Endothelial cell of umbilical vein (primary cell): ENCODE measurements at regions not wholly inside any gene's neighbourhood (a gene's known extent, or its start where the extent isn't known, plus 50 kb on each side); places are given as distances from the start of the nearest gene placed in this dataset.

Experiments
- BruUV-seq: library from RNA; stranded (reverse); fragments of 400-500 nt; replicated peaks from 2 replicates; lab custom pipeline; 2021; lab: Mats Ljungman, UMichigan
- CTCF ChIA-PET: fragments of 300-600, 350-600 bp; sonication (Branson Sonifier 250); formaldehyde crosslinking; loops from one replicate; lab custom pipeline; 2021; ENCODE audit warnings: antibody characterized with exemption, inconsistent platforms; lab: Charles Lee
- POLR2A ChIA-PET: fragments of 300-600, 350-600 bp; sonication (Branson Sonifier 250); formaldehyde crosslinking; loops from one replicate; lab custom pipeline; 2021; ENCODE audit warnings: antibody characterized with exemption, inconsistent platforms; lab: Charles Lee
- DNase-seq: peaks from one replicate; pipeline ENCODE4 v3.0.0-alpha.2; 2011; ENCODE audit warnings: low read depth, low spot score
- FAIRE-seq: peaks from 2 replicates; lab custom pipeline; 2011; peaks lifted over from hg19 to GRCh38; lab: Jason Lieb, UNC
- H2AFZ ChIP-seq: 2 replicates; pipeline ENCODE4 v1.6.0; 2012; ENCODE audit warnings: low read depth, low read length, control low read depth, inconsistent platforms
- H3K27ac ChIP-seq: 2 replicates; pipeline ENCODE4 v1.5.1; 2011; ENCODE audit warnings: low read depth, mild to moderate bottlenecking, control low read depth, low read length, moderate library complexity; ENCODE audit not compliant: insufficient read depth
- H3K27me3 ChIP-seq, 2 experiments: 2 replicates each; pipeline versions ENCODE4 v1.6.0 to v1.6.1; 2011; ENCODE audit warnings: low read length in 2 of 2, mixed read lengths in 1 of 2; ENCODE audit not compliant: control insufficient read depth in 2 of 2, insufficient read depth in 2 of 2
- H3K36me3 ChIP-seq, 2 experiments: 2 replicates in 1 of 2; 3 replicates in 1 of 2; pipeline ENCODE4 v1.5.1; 2011; ENCODE audit warnings: low read length in 2 of 2, mild to moderate bottlenecking in 1 of 2, moderate library complexity in 1 of 2; ENCODE audit not compliant: control insufficient read depth in 2 of 2, insufficient read depth in 2 of 2; ENCODE audit errors: extremely low read depth in 1 of 2
- H3K4me1 ChIP-seq: 3 replicates; pipeline ENCODE4 v1.5.1; 2011; ENCODE audit warnings: mild to moderate bottlenecking, low read length; ENCODE audit not compliant: control insufficient read depth, insufficient read depth; ENCODE audit errors: extremely low read depth
- H3K4me2 ChIP-seq: 2 replicates; pipeline ENCODE4 v1.6.1; 2011; ENCODE audit warnings: low read length, control low read depth, mixed read lengths; ENCODE audit not compliant: insufficient read depth
- H3K4me3 ChIP-seq, 3 experiments: fragments of 200-600 bp in 1 of 3; sonication (generic), shearing (Covaris generic) in 1 of 3; replicated peaks in 1 of 3; 2 replicates each; pipeline ENCODE4 v1.5.1; 2011 to 2016; ENCODE audit warnings: control low read depth in 3 of 3, low read length in 3 of 3, mild to moderate bottlenecking in 2 of 3, inconsistent platforms in 1 of 3, low read depth in 1 of 3, moderate library complexity in 1 of 3; ENCODE audit not compliant: insufficient read depth in 1 of 3
- H3K79me2 ChIP-seq: 2 replicates; pipeline ENCODE4 v1.6.0; 2012; ENCODE audit warnings: low read length, inconsistent platforms; ENCODE audit not compliant: control insufficient read depth, insufficient read depth
- H3K9ac ChIP-seq: replicated peaks from 2 replicates; pipeline ENCODE3; 2011; ENCODE audit warnings: low read length, control low read depth; ENCODE audit not compliant: insufficient read depth; ENCODE audit errors: extremely low read depth
- H3K9me1 ChIP-seq: replicated peaks from 3 replicates; pipeline ENCODE4 v1.6.0; 2011; ENCODE audit warnings: mild to moderate bottlenecking, low read length; ENCODE audit not compliant: control insufficient read depth, insufficient read depth; ENCODE audit errors: extremely low read depth
- H3K9me3 ChIP-seq: replicated peaks from 2 replicates; pipeline ENCODE4 v1.5.1; 2012; ENCODE audit warnings: low read length, inconsistent platforms; ENCODE audit not compliant: control insufficient read depth, insufficient read depth
- H4K20me1 ChIP-seq: replicated peaks from 2 replicates; pipeline ENCODE3; 2011; ENCODE audit warnings: mild to moderate bottlenecking, low read length; ENCODE audit not compliant: control insufficient read depth, insufficient read depth; ENCODE audit errors: extremely low read depth
- CTCF ChIP-seq, 2 donors: IDR thresholded peaks; 1 replicate in 1 of 2; 2 replicates in 1 of 2; pipeline ENCODE4 v1.5.1; 2011; ENCODE audit warnings: low read length in 2 of 2, mild to moderate bottlenecking in 2 of 2, moderate library complexity in 2 of 2, control low read depth in 1 of 2, inconsistent platforms in 1 of 2, low read depth in 1 of 2; ENCODE audit not compliant: insufficient read depth in 1 of 2; ENCODE audit errors: extremely low read depth in 1 of 2
- EZH2 ChIP-seq: IDR thresholded peaks from 2 replicates; pipeline ENCODE4 v1.6.1; 2012; ENCODE audit warnings: borderline replicate concordance, low read depth, mild to moderate bottlenecking, moderate library complexity, low read length, inconsistent platforms; ENCODE audit not compliant: severe bottlenecking
- FOS ChIP-seq: IDR thresholded peaks from 2 replicates; pipeline ENCODE4 v1.6.1; 2011; ENCODE audit warnings: mild to moderate bottlenecking, low read length, moderate library complexity, borderline replicate concordance; ENCODE audit not compliant: insufficient read depth
- GATA2 ChIP-seq: IDR thresholded peaks from 2 replicates; pipeline ENCODE4 v1.7.0; 2011; ENCODE audit warnings: low read depth, mild to moderate bottlenecking, moderate library complexity, mixed read lengths, low read length; ENCODE audit not compliant: insufficient read length, insufficient read depth
- JUN ChIP-seq: IDR thresholded peaks from 2 replicates; pipeline ENCODE4 v1.6.1; 2011; ENCODE audit warnings: borderline replicate concordance, low read depth; ENCODE audit not compliant: insufficient read length, insufficient read depth
- MYC ChIP-seq: IDR thresholded peaks from one replicate; pipeline ENCODE4 v1.6.1; 2011; ENCODE audit warnings: mild to moderate bottlenecking, low read depth, low read length
- POLR2A ChIP-seq: IDR thresholded peaks from 2 replicates; pipeline ENCODE4 v1.6.1; 2012; ENCODE audit warnings: low read depth, mild to moderate bottlenecking, control low read depth, low read length
- POLR2AphosphoS5 ChIP-seq: IDR thresholded peaks from 2 replicates; pipeline ENCODE4 v1.6.1; 2012; ENCODE audit warnings: low read depth, mild to moderate bottlenecking, control low read depth, low read length, moderate library complexity; ENCODE audit not compliant: insufficient read depth
- dilution Hi-C: fragments of 300-500 bp; cut with MboI; formaldehyde crosslinking; loops from one replicate; pipeline ENCODE4 v1.15.0; 2019; ENCODE audit warnings: low sequenced_read_pairs; ENCODE audit not compliant: extremely low pct_ligation_motif_present
- intact Hi-C: fragments of 100-400 bp; cut with micrococcal nuclease; formaldehyde crosslinking; loops from one replicate; pipeline ENCODE4 v1.10.0; 2022
- TF ChIP-seq, protein P1 (sequence below): IDR thresholded peaks from 2 replicates; pipeline ENCODE4 v1.6.1; 2011; ENCODE audit not compliant: insufficient read depth, insufficient read length

GRCh38 chr1:64356636-64357256 is 113.2 kb upstream of the CACHD1 start:
- TF ChIP-seq EZH2 (no peak), MYC (no peak)
- TF ChIP-seq, protein P1, sequence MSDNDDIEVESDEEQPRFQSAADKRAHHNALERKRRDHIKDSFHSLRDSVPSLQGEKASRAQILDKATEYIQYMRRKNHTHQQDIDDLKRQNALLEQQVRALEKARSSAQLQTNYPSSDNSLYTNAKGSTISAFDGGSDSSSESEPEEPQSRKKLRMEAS: no peak
- DNase-seq (no peak), FAIRE-seq (no peak)
- dilution Hi-C loops (no loop called here), intact Hi-C loops (no loop called here)
- no peaks in the 10 kb centered on the region for H3K79me2 ChIP-seq
- CTCF ChIA-PET: no interaction called here
- no peaks in the 10 kb centered on the region for H3K4me1 ChIP-seq
- no TSS peak for BruUV-seq
- H3K27me3 ChIP-seq: peaks cover 3 to 5% of the 10 kb centered on the region in 2 experiments
- H3K9ac ChIP-seq: no peak overlapping the region
- H4K20me1 ChIP-seq: no peaks in the 10 kb centered on the region
- no peaks in the 10 kb centered on the region for H3K9me1 ChIP-seq
- H3K4me3 ChIP-seq: no peak overlapping the region
- POLR2A ChIA-PET: no interaction called here
- H3K4me2 ChIP-seq: no peak overlapping the region
- no peaks in the 10 kb centered on the region for H3K36me3 ChIP-seq
- H3K27ac ChIP-seq: no peak overlapping the region
- no peak overlapping the region for H2AFZ ChIP-seq
- no peaks in the 10 kb centered on the region for H3K9me3 ChIP-seq

- ChIA-PET POLR2A (no interaction called here), CTCF (interaction anchor here (0.8 kb wide), 1 partner anchor 14 kb away, joined by 3 read pairs; no protein-coding TSS in a partner anchor)
- Histone ChIP-seq H3K27me3 (peaks cover 3 to 5% of the 10 kb centered on the region in 2 experiments), H3K4me2 (no peak overlapping the region), H3K4me1 (no peaks in the 10 kb centered on the region), H3K9ac (no peak overlapping the region), H3K4me3 (no peak overlapping the region), H3K27ac (no peak overlapping the region), H2AFZ (no peak overlapping the region), H4K20me1 (no peaks in the 10 kb centered on the region), H3K79me2 (no peaks in the 10 kb centered on the region), H3K9me3 (no peaks in the 10 kb centered on the region), H3K9me1 (no peaks in the 10 kb centered on the region), H3K36me3 (no peaks in the 10 kb centered on the region)
- DNase-seq (no peak), FAIRE-seq (no peak)
- dilution Hi-C loops: no loop called here
- TF ChIP-seq POLR2A: no peak
- TF ChIP-seq FOS: no peak
- TF ChIP-seq POLR2AphosphoS5: no peak
- no peak for TF ChIP-seq EZH2
- TF ChIP-seq, protein P1: no peak
- TF ChIP-seq GATA2: no peak
- TF ChIP-seq MYC: no peak
- TF ChIP-seq CTCF (IDR thresholded peaks at IDR 0.05; ENCODE audit: extremely low read depth in 1 of 2, insufficient read depth in 1 of 2, low read depth in 1 of 2, low read length in 2 of 2): no peak
- no peak for TF ChIP-seq JUN
- intact Hi-C loops: no loop called here
- no TSS peak for BruUV-seq
These were observed 112.5 kb upstream of the CACHD1 start for GRCh38 chr1:64357422-64357821.
